ENCODE measurements at regions not wholly inside any gene's neighbourhood (a gene's known extent, or its start where the extent isn't known, plus 50 kb on each side); places are given as distances from the start of the nearest gene placed in this dataset.
"Not testable (repeated sequence)": the region's sequence is repeated elsewhere in the genome, so short reads cannot be mapped to it uniquely, and the experiment has no call there.

- intact Hi-C loops (cut with DNase I; ENCODE audit: low total_unique reads); DNase-seq (ENCODE audit: low spot score in 2 of 2); H3K4me3 ChIP-seq (ENCODE audit: low read depth, poor library complexity, severe bottlenecking): not testable (repeated sequence)
- WGBS, 2 donors: 64% methylated on average over 4 of the region's 4 CpGs
Measured at GRCh38 chr15:101876031-101876430, 64.0 kb downstream of the OR4F15 start.

- WGBS, 2 donors: 0% methylated on average over 3 of the region's 3 CpGs
- intact Hi-C loops (cut with DNase I; ENCODE audit: low total_unique reads); DNase-seq (ENCODE audit: low spot score in 2 of 2); H3K4me3 ChIP-seq (ENCODE audit: low read depth, poor library complexity, severe bottlenecking): not testable (repeated sequence)
Measured at GRCh38 chr15:101877649-101878048, 65.6 kb downstream of the OR4F15 start.

GRCh38 chr15:101912349-101913287, 100.6 kb downstream of the OR4F15 start:
- 65% methylated on average over 3 of the region's 5 CpGs; no CpG with 5 or more reads in 1 of the 2 donors for WGBS, 2 donors
- intact Hi-C loops (cut with DNase I; ENCODE audit: low total_unique reads); DNase-seq (ENCODE audit: low spot score in 2 of 2); H3K4me3 ChIP-seq (ENCODE audit: low read depth, poor library complexity, severe bottlenecking): not testable (repeated sequence)

- intact Hi-C loops (cut with DNase I; ENCODE audit: low total_unique reads); DNase-seq (ENCODE audit: low spot score in 2 of 2); H3K4me3 ChIP-seq (ENCODE audit: low read depth, poor library complexity, severe bottlenecking): not testable (repeated sequence)
- 33 to 60% methylated on average over 1 of the region's 2 CpGs for WGBS, 2 donors
Measured at GRCh38 chr15:101924554-101924953, 112.6 kb downstream of the OR4F15 start.

- WGBS, 2 donors: no CpG with 5 or more reads among the region's 3 CpGs
- H3K4me3 ChIP-seq (ENCODE audit: low read depth, poor library complexity, severe bottlenecking); DNase-seq (ENCODE audit: low spot score in 2 of 2); intact Hi-C loops (cut with DNase I; ENCODE audit: low total_unique reads): not testable (repeated sequence)
Measured at GRCh38 chr15:101934506-101934905, 122.5 kb downstream of the OR4F15 start.

- H3K4me3 ChIP-seq (ENCODE audit: low read depth, poor library complexity, severe bottlenecking); intact Hi-C loops (cut with DNase I; ENCODE audit: low total_unique reads); DNase-seq (ENCODE audit: low spot score in 2 of 2): not testable (repeated sequence)
- no CpG with 5 or more reads among the region's 1 CpG for WGBS, 2 donors
Measured at GRCh38 chr15:101937362-101937761, 125.4 kb downstream of the OR4F15 start.

GRCh38 chr15:101938555-101938954, 126.6 kb downstream of the OR4F15 start:
- H3K4me3 ChIP-seq (ENCODE audit: low read depth, poor library complexity, severe bottlenecking); DNase-seq (ENCODE audit: low spot score in 2 of 2); intact Hi-C loops (cut with DNase I; ENCODE audit: low total_unique reads): not testable (repeated sequence)
- WGBS, 2 donors: 92 to 97% methylated on average over 5 to 7 of the region's 7 CpGs

- 83 to 87% methylated on average over 2 of the region's 2 CpGs for WGBS, 2 donors
- H3K4me3 ChIP-seq (ENCODE audit: low read depth, poor library complexity, severe bottlenecking); DNase-seq (ENCODE audit: low spot score in 2 of 2); intact Hi-C loops (cut with DNase I; ENCODE audit: low total_unique reads): not testable (repeated sequence)
Measured at GRCh38 chr15:101945896-101946295, 133.9 kb downstream of the OR4F15 start.

- DNase-seq (ENCODE audit: low spot score in 2 of 2); intact Hi-C loops (cut with DNase I; ENCODE audit: low total_unique reads); H3K4me3 ChIP-seq (ENCODE audit: low read depth, poor library complexity, severe bottlenecking): not testable (repeated sequence)
- WGBS, 2 donors: 31 to 68% methylated on average over 1 of the region's 2 CpGs
Measured at GRCh38 chr15:101948491-101949010, 136.5 kb downstream of the OR4F15 start.

GRCh38 chr15:101949380-101950065, 137.5 kb downstream of the OR4F15 start:
- H3K4me3 ChIP-seq (ENCODE audit: low read depth, poor library complexity, severe bottlenecking); intact Hi-C loops (cut with DNase I; ENCODE audit: low total_unique reads); DNase-seq (ENCODE audit: low spot score in 2 of 2): not testable (repeated sequence)
- 75 to 97% methylated on average over 1 of the region's 1 CpG for WGBS, 2 donors

GRCh38 chr15:101953993-101954392, 142.0 kb downstream of the OR4F15 start:
- intact Hi-C loops (cut with DNase I; ENCODE audit: low total_unique reads); H3K4me3 ChIP-seq (ENCODE audit: low read depth, poor library complexity, severe bottlenecking): not testable (repeated sequence)
- peak in 1 of 2 donors; percentile 85 for DNase-seq (ENCODE audit: low spot score in 2 of 2)
- 51 to 83% methylated on average over 2 to 6 of the region's 7 CpGs for WGBS, 2 donors

- WGBS, 2 donors: 20 to 48% methylated on average over 3 to 4 of the region's 8 CpGs
- intact Hi-C loops (cut with DNase I; ENCODE audit: low total_unique reads); H3K4me3 ChIP-seq (ENCODE audit: low read depth, poor library complexity, severe bottlenecking): not testable (repeated sequence)
- DNase-seq (ENCODE audit: low spot score in 2 of 2): peak; percentile 16 to 42
Measured at GRCh38 chr15:101955840-101956239, 143.8 kb downstream of the OR4F15 start.

- intact Hi-C loops (cut with DNase I; ENCODE audit: low total_unique reads); H3K4me3 ChIP-seq (ENCODE audit: low read depth, poor library complexity, severe bottlenecking): not testable (repeated sequence)
- peak in 1 of 2 donors; percentile 86 for DNase-seq (ENCODE audit: low spot score in 2 of 2)
- WGBS, 2 donors: 83% methylated on average over 2 of the region's 4 CpGs; no CpG with 5 or more reads in 1 of the 2 donors
Measured at GRCh38 chr15:101958656-101959055, 146.7 kb downstream of the OR4F15 start.

GRCh38 chr15:101961263-101961662, 149.3 kb downstream of the OR4F15 start:
- H3K4me3 ChIP-seq (ENCODE audit: low read depth, poor library complexity, severe bottlenecking); intact Hi-C loops (cut with DNase I; ENCODE audit: low total_unique reads); DNase-seq (ENCODE audit: low spot score in 2 of 2): not testable (repeated sequence)
- 0% methylated on average over 17 of the region's 48 CpGs; no CpG with 5 or more reads in 1 of the 2 donors for WGBS, 2 donors

- H3K4me3 ChIP-seq (ENCODE audit: low read depth, poor library complexity, severe bottlenecking); intact Hi-C loops (cut with DNase I; ENCODE audit: low total_unique reads); DNase-seq (ENCODE audit: low spot score in 2 of 2): not testable (repeated sequence)
- no CpG with 5 or more reads among the region's 41 CpGs for WGBS, 2 donors
Measured at GRCh38 chr15:101961765-101962164, 149.8 kb downstream of the OR4F15 start.
